DND-41 (cell line): ENCODE measurements at regions not wholly inside any gene's neighbourhood (a gene's known extent, or its start where the extent isn't known, plus 50 kb on each side); places are given as distances from the start of the nearest gene placed in this dataset.

ENCODE experiments used
- EZH2 ChIP-seq: IDR thresholded peaks from 3 replicates; pipeline ENCODE4 v1.6.1; 2012; ENCODE audit warnings: borderline replicate concordance, low read depth, mild to moderate bottlenecking, moderate library complexity, low read length, inconsistent platforms; ENCODE audit not compliant: severe bottlenecking
- TF ChIP-seq, protein P1 (sequence below): IDR thresholded peaks from 2 replicates; pipeline ENCODE4 v1.5.1; 2012; ENCODE audit warnings: borderline replicate concordance, low read length, moderate library complexity, mild to moderate bottlenecking; ENCODE audit not compliant: poor library complexity, severe bottlenecking; ENCODE audit errors: extremely low read depth

DNA sequence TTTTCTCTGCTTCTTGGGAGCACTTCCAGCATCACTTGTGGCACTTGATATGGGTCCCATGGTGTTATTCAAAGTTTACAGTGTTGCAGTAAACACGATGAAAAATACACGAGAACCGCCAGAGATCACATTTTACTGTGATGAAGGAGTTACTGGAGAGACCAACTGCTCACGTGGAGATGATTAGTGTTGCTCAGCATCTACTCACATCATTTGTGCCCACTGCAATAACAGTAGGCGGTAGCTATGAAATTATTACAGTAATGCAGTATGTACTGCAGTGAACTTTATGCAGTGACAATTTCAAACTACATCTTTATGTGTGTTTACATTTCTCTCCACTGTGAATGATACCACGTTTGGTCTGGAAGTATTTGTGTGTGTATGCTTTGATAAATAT lies 93.5 kb downstream of the SLC4A3 start:
- TF ChIP-seq, protein P1, sequence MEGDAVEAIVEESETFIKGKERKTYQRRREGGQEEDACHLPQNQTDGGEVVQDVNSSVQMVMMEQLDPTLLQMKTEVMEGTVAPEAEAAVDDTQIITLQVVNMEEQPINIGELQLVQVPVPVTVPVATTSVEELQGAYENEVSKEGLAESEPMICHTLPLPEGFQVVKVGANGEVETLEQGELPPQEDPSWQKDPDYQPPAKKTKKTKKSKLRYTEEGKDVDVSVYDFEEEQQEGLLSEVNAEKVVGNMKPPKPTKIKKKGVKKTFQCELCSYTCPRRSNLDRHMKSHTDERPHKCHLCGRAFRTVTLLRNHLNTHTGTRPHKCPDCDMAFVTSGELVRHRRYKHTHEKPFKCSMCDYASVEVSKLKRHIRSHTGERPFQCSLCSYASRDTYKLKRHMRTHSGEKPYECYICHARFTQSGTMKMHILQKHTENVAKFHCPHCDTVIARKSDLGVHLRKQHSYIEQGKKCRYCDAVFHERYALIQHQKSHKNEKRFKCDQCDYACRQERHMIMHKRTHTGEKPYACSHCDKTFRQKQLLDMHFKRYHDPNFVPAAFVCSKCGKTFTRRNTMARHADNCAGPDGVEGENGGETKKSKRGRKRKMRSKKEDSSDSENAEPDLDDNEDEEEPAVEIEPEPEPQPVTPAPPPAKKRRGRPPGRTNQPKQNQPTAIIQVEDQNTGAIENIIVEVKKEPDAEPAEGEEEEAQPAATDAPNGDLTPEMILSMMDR: no peak
- no peak for TF ChIP-seq EZH2
